Keratinocyte (primary cell): ENCODE measurements at regions not wholly inside any gene's neighbourhood (a gene's known extent, or its start where the extent isn't known, plus 50 kb on each side); places are given as distances from the start of the nearest gene placed in this dataset.

Source experiments
- DNase-seq: peaks from one replicate; pipeline ENCODE4 v3.0.0-alpha.2; 2011; ENCODE audit warnings: low read depth, missing footprints, low spot score
- FAIRE-seq: peaks from 2 replicates; lab custom pipeline; 2011; peaks lifted over from hg19 to GRCh38; lab: Jason Lieb, UNC
- H2AFZ ChIP-seq: 2 replicates; pipeline ENCODE4 v1.6.0; 2012; ENCODE audit warnings: low read length, control low read depth, inconsistent platforms; ENCODE audit not compliant: control insufficient read depth
- H3K27ac ChIP-seq: 2 replicates; pipeline ENCODE4 v1.5.1; 2011; ENCODE audit warnings: low read length; ENCODE audit not compliant: control insufficient read depth, insufficient read depth
- H3K27me3 ChIP-seq: 3 replicates; pipeline ENCODE4 v1.6.0; 2011; ENCODE audit warnings: low read length; ENCODE audit not compliant: control insufficient read depth, insufficient read depth; ENCODE audit errors: extremely low read depth
- H3K36me3 ChIP-seq, 2 experiments: 2 replicates in 1 of 2; 3 replicates in 1 of 2; pipeline ENCODE4 v1.5.1; 2011; ENCODE audit warnings: low read length in 2 of 2, mild to moderate bottlenecking in 1 of 2; ENCODE audit not compliant: control insufficient read depth in 2 of 2, insufficient read depth in 2 of 2; ENCODE audit errors: extremely low read depth in 1 of 2
- H3K4me1 ChIP-seq: 3 replicates; pipeline ENCODE4 v1.5.1; 2011; ENCODE audit warnings: low read length; ENCODE audit not compliant: control insufficient read depth, insufficient read depth; ENCODE audit errors: extremely low read depth
- H3K4me2 ChIP-seq: 3 replicates; pipeline ENCODE4 v1.6.0; 2011; ENCODE audit warnings: low read depth, low read length; ENCODE audit not compliant: control insufficient read depth, insufficient read depth; ENCODE audit errors: extremely low read depth
- H3K4me3 ChIP-seq, 3 experiments: fragments of 200-600 bp in 1 of 3; sonication (generic) in 1 of 3; 2 replicates in 2 of 3; 3 replicates in 1 of 3; pipeline ENCODE4 v1.5.1; 2011 to 2016; ENCODE audit warnings: low read length in 3 of 3, mild to moderate bottlenecking in 3 of 3, control low read depth in 2 of 3, inconsistent platforms in 1 of 3, low read depth in 1 of 3, mixed read lengths in 1 of 3, mixed run types in 1 of 3, moderate library complexity in 1 of 3; ENCODE audit not compliant: control insufficient read depth in 2 of 3, insufficient read depth in 2 of 3; ENCODE audit errors: extremely low read depth in 1 of 3
- H3K79me2 ChIP-seq: 2 replicates; pipeline ENCODE4 v1.6.0; 2012; ENCODE audit warnings: low read length; ENCODE audit not compliant: control insufficient read depth, insufficient read depth
- H3K9ac ChIP-seq: 3 replicates; pipeline ENCODE4 v1.6.0; 2011; ENCODE audit warnings: low read length; ENCODE audit not compliant: control insufficient read depth, insufficient read depth; ENCODE audit errors: extremely low read depth
- H3K9me1 ChIP-seq: 3 replicates; pipeline ENCODE4 v1.6.0; 2011; ENCODE audit warnings: low read length; ENCODE audit not compliant: control insufficient read depth, insufficient read depth; ENCODE audit errors: extremely low read depth
- H3K9me3 ChIP-seq: 2 replicates; pipeline ENCODE4 v1.5.1; 2012; ENCODE audit warnings: low read depth, low read length; ENCODE audit not compliant: control insufficient read depth
- H4K20me1 ChIP-seq: 3 replicates; pipeline ENCODE4 v1.6.0; 2011; ENCODE audit warnings: low read length; ENCODE audit not compliant: control insufficient read depth, insufficient read depth; ENCODE audit errors: extremely low read depth
- EZH2 ChIP-seq: IDR thresholded peaks from one replicate; pipeline ENCODE4 v1.6.1; 2012; ENCODE audit warnings: inconsistent platforms, mild to moderate bottlenecking, low read length, moderate library complexity
- dilution Hi-C: fragments of 300-500 bp; cut with MboI; formaldehyde crosslinking; loops from one replicate; pipeline ENCODE4 v1.7.0; 2020; ENCODE audit warnings: low sequenced_read_pairs; ENCODE audit not compliant: extremely low pct_ligation_motif_present
- TF ChIP-seq, protein P1 (sequence below), 3 experiments: IDR thresholded peaks in 1 of 3; conservative IDR thresholded peaks in 1 of 3; optimal IDR thresholded peaks in 1 of 3; 2 replicates in 2 of 3; 3 replicates in 1 of 3; pipeline versions ENCODE3 to v1.5.1; 2011; ENCODE audit warnings: low read length in 3 of 3, mild to moderate bottlenecking in 3 of 3, moderate library complexity in 2 of 3, control low read depth in 1 of 3, inconsistent platforms in 1 of 3; ENCODE audit not compliant: insufficient read depth in 2 of 3; ENCODE audit errors: extremely low read depth in 1 of 3

DNA sequence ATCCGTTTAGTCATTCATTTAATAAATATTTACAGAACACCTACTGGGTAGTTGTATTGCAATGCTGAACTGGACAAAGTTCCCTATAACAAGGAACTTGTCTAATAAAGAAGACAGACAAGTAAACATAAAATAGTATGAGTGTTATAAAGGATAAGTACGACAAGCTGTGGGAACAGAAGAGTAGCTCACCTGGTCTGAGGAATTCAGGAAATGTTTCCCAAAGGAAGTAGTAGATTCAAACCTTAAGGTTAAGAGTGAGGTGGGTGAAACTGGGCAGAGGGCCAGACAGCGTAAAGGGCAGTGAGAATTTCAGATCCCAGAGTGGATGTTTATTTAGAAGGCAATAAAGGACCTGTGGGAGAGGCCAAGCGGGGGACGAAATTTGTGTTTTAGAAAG lies 72.3 kb upstream of the CD2AP start:
- H3K4me1 ChIP-seq, result no peaks in the 10 kb centered on the region
- H3K4me3 ChIP-seq, result no peak overlapping the region
- H2AFZ ChIP-seq, result no peak overlapping the region
- no peak overlapping the region for H3K4me2 ChIP-seq
- DNase-seq (no peak), FAIRE-seq (no peak)
- no peak overlapping the region for H3K27ac ChIP-seq
- no peak for TF ChIP-seq EZH2
- TF ChIP-seq, protein P1, sequence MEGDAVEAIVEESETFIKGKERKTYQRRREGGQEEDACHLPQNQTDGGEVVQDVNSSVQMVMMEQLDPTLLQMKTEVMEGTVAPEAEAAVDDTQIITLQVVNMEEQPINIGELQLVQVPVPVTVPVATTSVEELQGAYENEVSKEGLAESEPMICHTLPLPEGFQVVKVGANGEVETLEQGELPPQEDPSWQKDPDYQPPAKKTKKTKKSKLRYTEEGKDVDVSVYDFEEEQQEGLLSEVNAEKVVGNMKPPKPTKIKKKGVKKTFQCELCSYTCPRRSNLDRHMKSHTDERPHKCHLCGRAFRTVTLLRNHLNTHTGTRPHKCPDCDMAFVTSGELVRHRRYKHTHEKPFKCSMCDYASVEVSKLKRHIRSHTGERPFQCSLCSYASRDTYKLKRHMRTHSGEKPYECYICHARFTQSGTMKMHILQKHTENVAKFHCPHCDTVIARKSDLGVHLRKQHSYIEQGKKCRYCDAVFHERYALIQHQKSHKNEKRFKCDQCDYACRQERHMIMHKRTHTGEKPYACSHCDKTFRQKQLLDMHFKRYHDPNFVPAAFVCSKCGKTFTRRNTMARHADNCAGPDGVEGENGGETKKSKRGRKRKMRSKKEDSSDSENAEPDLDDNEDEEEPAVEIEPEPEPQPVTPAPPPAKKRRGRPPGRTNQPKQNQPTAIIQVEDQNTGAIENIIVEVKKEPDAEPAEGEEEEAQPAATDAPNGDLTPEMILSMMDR (optimal IDR thresholded peaks at IDR 0.05 in 1 of 3, IDR thresholded peaks at IDR 0.05 in 1 of 3, conservative IDR thresholded peaks at IDR 0.05 in 1 of 3; ENCODE audit: extremely low read depth in 1 of 3, insufficient read depth in 2 of 3, low read length in 3 of 3), result no peak
- no peaks in the 10 kb centered on the region for H3K79me2 ChIP-seq
- dilution Hi-C loops, result no loop called here
- no peaks in the 10 kb centered on the region for H3K9me3 ChIP-seq
- H3K27me3 ChIP-seq, result no peaks in the 10 kb centered on the region
- no peaks in the 10 kb centered on the region for H4K20me1 ChIP-seq
- H3K9ac ChIP-seq, result no peak overlapping the region
- H3K36me3 ChIP-seq, result no peaks in the 10 kb centered on the region
- H3K9me1 ChIP-seq, result no peaks in the 10 kb centered on the region

DNA sequence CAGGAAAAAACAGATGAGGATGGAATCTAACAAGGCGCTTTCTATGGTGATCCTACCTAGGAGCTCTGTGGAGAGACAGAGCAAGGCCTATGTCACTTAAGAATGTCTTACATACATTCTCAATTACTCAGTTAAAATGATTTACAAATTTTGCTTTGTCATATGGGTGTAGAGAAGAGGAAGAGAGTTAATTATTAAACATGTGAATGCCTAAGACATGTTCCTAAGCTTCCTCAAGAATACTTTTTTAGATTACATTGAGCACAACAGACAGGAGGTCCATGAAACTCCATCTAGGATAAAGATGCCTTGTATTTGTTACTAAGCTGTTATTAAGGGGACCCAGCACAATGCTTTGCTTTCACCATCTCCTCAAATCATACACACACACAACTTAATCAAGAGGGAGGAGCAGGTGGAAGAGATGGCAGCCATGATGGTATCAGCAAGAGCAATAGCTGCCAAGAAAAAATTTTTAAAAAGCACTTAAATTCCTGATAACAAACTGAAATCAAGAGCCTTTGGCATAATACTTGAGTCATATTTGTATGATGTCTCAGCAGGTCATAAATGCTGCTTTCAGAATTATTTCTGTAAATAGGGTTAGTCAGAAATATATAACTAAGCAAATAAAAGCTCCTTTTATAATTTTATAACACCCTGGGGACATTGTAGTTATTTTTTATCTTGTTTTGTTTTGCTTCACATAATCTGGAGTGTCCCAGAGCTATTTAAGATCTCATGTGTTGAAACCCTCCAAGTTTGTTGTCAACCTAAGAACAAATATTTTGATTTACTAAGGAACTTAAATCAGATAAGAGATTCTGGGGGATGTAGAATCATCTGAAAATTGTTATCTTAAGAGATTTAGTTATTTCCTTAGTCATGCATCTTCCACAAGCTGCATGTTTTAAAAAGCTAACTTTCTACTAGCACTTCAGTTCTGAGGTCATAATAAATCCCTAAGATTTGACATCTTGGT lies 70.0 kb upstream of the CD2AP start:
- H3K9me3 ChIP-seq, result no peaks in the 10 kb centered on the region
- dilution Hi-C loops, result no loop called here
- H3K27me3 ChIP-seq, result no peaks in the 10 kb centered on the region
- no peak overlapping the region for H3K27ac ChIP-seq
- DNase-seq (no peak), FAIRE-seq (no peak)
- TF ChIP-seq, protein P1 (optimal IDR thresholded peaks at IDR 0.05 in 1 of 3, IDR thresholded peaks at IDR 0.05 in 1 of 3, conservative IDR thresholded peaks at IDR 0.05 in 1 of 3; ENCODE audit: extremely low read depth in 1 of 3, insufficient read depth in 2 of 3, low read length in 3 of 3), result no peak
- TF ChIP-seq EZH2, result no peak
- H4K20me1 ChIP-seq, result no peaks in the 10 kb centered on the region
- no peaks in the 10 kb centered on the region for H3K9me1 ChIP-seq
- no peak overlapping the region for H3K9ac ChIP-seq
- H3K4me3 ChIP-seq, result no peak overlapping the region
- no peaks in the 10 kb centered on the region for H3K36me3 ChIP-seq
- H3K4me2 ChIP-seq, result no peak overlapping the region
- no peak overlapping the region for H2AFZ ChIP-seq
- no peaks in the 10 kb centered on the region for H3K4me1 ChIP-seq
- H3K79me2 ChIP-seq, result no peaks in the 10 kb centered on the region
